ENCODE measurements at regions not wholly inside any gene's neighbourhood (a gene's known extent, or its start where the extent isn't known, plus 50 kb on each side); places are given as distances from the start of the nearest gene placed in this dataset.

DNA sequence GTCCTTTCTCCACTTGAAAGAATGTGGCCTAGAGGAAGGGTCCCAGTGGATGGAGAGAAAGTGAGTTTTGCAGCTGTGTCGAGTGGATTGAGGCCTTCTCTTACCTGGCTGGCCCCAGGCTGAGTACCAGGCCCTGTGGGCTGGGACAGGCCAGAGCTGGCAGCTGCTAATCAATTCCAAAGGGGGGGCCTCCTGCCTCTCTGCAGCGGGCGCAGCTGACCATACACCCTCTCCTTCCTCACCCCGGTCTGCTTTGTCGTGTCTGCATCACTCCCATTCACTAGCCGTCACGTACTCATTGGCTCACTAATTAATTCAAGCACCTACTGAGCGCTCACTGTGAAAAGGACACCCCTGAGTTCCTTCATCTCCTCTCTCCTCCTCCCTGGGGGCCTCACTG lies 58.4 kb upstream of the PITX1 start:
- Histone ChIP-seq H3K27ac (no peak overlapping the region), H3K9me3 (replicated peaks in 1 of 11) (peaks cover 0 to 13% (median 0%) of the 10 kb centered on the region in 11 experiments; a peak in 1 of 22 replicates), H3K4me2 (no peak overlapping the region), H4K20me1 (no peaks in the 10 kb centered on the region), H3K36me3 (no peaks in the 10 kb centered on the region), H3K9ac (no peak overlapping the region), H3K4me3 (no peak overlapping the region), H3K4me1 (no peaks in the 10 kb centered on the region), H3K27me3 (no peaks in the 10 kb centered on the region)
- no peak for TF ChIP-seq Cebpa-rat (IDR thresholded peaks at IDR 0.05)

DNA sequence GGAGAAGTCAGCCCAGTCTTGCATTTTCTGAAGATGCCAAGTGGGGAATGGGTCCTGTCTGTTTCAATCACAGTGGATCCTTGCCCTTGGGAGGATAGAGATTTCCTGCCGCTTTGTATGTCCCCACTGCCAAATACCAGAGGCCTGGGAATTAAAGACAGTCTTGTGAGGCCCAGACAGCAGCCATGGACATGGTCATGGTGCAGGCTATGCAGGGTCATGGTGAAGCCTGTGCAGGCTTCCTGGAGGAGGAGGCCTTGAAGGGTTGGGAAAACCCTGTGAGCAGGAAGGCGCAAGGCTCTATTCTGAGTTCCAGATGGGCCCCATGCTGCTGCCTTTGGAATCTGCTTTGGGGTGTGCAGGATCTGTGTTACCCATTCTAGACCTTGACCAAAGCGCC lies 57.3 kb upstream of the PITX1 start:
- Histone ChIP-seq H4K20me1 (no peaks in the 10 kb centered on the region), H3K9me3 (replicated peaks in 1 of 11) (peaks cover 0 to 13% (median 0%) of the 10 kb centered on the region in 11 experiments; a peak in 1 of 22 replicates), H3K27me3 (no peaks in the 10 kb centered on the region), H3K36me3 (no peaks in the 10 kb centered on the region), H3K9ac (no peak overlapping the region), H3K4me1 (no peaks in the 10 kb centered on the region), H3K4me2 (no peak overlapping the region), H3K27ac (no peak overlapping the region), H3K4me3 (no peak overlapping the region)
- no peak for TF ChIP-seq Cebpa-rat (IDR thresholded peaks at IDR 0.05)

DNA sequence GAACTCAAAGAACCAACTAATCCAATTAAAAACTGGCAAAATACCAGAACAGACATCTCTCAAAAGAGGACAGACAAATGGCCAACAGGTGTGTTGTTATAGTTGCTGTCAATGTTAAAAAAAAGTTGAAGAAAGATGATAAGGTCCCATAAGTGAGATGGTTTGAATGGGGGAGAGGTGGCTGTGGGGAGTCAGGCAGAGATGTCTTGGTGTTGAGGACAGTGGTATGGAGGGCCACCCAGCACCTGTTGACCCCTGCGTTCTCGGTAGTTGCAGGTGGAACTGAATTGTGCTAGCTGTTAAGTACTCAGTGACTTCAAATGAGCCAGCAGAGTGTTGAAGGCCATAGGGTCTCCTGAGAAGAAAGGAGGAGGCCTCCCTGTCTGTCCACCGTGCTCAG lies 55.9 kb upstream of the PITX1 start:
- Histone ChIP-seq H3K27ac (no peak overlapping the region), H3K36me3 (no peaks in the 10 kb centered on the region), H3K4me2 (no peak overlapping the region), H4K20me1 (no peaks in the 10 kb centered on the region), H3K27me3 (no peaks in the 10 kb centered on the region), H3K9me3 (replicated peaks in 1 of 11) (peaks cover 0 to 13% (median 0%) of the 10 kb centered on the region in 11 experiments; a peak in 1 of 22 replicates), H3K4me1 (no peaks in the 10 kb centered on the region), H3K9ac (no peak overlapping the region), H3K4me3 (no peak overlapping the region)
- no peak for TF ChIP-seq Cebpa-rat (IDR thresholded peaks at IDR 0.05)

DNA sequence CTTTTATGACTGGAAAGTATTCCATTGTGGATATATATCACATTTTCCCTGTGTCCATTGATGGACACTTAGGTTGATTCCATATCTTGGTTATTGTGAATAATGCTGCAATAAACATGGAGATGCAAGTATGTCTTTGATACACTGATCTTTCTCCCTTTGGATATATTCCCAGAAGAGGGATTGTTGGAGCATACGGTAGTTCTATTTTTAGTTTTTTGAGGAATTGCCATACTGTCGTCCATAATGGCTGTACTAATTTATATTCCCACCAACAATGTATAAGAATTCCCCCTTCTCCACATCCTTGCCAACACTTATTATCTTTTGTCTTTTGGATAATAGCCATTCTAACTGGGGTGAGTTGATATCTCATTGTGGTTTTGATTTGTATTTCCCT lies 54.9 kb upstream of the PITX1 start:
- no peaks in the 10 kb centered on the region for H4K20me1 ChIP-seq
- no peak overlapping the region for H3K4me2 ChIP-seq
- H3K9me3 ChIP-seq (replicated peaks in 1 of 11), result peaks cover 0 to 13% (median 0%) of the 10 kb centered on the region in 11 experiments; a peak in 3 of 22 replicates

DNA sequence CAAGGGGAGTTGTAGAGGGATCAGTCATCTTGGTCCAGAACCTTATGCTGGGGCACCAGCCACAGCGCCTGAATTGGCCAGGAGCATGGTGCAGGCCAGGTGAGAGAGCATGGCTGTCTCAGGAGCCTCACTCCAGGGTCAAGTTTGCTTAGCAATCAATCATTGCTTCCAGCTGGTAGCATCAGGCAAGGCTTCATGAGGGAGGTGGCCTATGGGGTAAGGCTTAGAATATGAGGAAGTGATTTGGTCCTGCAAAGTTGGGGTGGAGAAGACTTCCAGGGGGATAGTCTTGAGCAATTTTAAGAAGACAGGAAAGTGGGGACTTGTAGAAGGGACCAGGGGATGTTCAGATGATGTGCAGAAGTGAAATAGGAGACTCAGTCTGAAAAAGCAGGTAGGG lies 53.9 kb upstream of the PITX1 start:
- no peak for TF ChIP-seq Cebpa-rat (IDR thresholded peaks at IDR 0.05)
- H3K4me1 ChIP-seq, result no peaks in the 10 kb centered on the region
- H3K27ac ChIP-seq, result no peak overlapping the region
- H3K9ac ChIP-seq, result no peak overlapping the region
- no peak overlapping the region for H3K4me2 ChIP-seq
- H3K27me3 ChIP-seq, result no peaks in the 10 kb centered on the region
- H3K9me3 ChIP-seq (replicated peaks in 1 of 11), result peaks cover 0 to 13% (median 3%) of the 10 kb centered on the region in 11 experiments; a peak in 5 of 22 replicates
- H4K20me1 ChIP-seq, result no peaks in the 10 kb centered on the region
- no peak overlapping the region for H3K4me3 ChIP-seq
- H3K36me3 ChIP-seq, result no peaks in the 10 kb centered on the region

More for the DNA sequence above, 54.9 kb upstream of the PITX1 start:
- no peaks in the 10 kb centered on the region for H3K36me3 ChIP-seq
- H3K9ac ChIP-seq, result no peak overlapping the region
- TF ChIP-seq Cebpa-rat (IDR thresholded peaks at IDR 0.05), result no peak
- H3K27me3 ChIP-seq, result no peaks in the 10 kb centered on the region
- H3K4me1 ChIP-seq, result no peaks in the 10 kb centered on the region
- H3K27ac ChIP-seq, result no peak overlapping the region
- no peak overlapping the region for H3K4me3 ChIP-seq

DNA sequence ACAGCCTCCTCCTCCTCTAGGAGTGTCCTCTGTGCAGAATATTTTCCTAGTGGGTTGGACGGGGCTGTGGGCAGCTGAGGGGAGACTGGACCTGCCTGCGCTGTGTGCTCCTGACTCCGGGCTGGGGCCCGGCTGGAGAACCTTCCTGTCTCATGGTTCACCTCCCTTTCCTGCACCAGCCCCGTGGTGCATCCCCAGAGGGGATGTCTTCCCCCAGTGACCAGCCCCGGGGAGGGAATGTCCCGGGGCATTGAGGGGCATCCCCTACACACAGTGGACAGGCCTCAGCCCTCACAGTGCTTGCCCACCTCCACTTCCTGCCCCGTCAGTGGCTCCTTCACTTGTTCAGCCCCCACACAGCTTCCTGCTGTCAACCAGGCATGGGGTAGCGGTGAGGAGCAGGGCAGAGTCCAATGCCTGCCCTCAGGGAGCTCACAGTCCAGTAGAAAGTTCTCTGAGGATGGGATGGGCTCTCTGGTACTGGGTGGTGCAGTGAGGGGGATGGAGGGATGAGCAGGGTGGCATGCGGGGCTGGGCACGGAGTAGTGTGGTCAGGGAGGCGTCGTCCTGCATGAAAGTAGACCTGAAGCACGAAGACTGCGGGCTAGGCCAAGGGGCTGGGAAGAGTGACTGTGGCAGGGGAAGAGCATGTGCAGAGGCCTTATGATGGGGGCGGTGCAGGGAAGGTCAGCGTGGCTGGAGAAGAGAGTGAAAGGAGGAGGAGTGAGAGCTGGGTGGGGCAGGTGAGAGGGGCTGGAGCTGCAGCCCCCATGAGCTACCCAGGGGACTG lies 52.1 kb upstream of the PITX1 start:
- Histone ChIP-seq H3K4me1 (no peaks in the 10 kb centered on the region), H3K36me3 (no peaks in the 10 kb centered on the region), H3K4me3 (no peak overlapping the region), H3K9ac (no peak overlapping the region), H4K20me1 (no peaks in the 10 kb centered on the region), H3K9me3 (replicated peaks in 1 of 11) (peaks cover 14 to 28% (median 17%) of the 10 kb centered on the region in 11 experiments), H3K27ac (no peak overlapping the region), H3K4me2 (no peak overlapping the region), H3K27me3 (no peaks in the 10 kb centered on the region)
- no peak for TF ChIP-seq Cebpa-rat (IDR thresholded peaks at IDR 0.05)

DNA sequence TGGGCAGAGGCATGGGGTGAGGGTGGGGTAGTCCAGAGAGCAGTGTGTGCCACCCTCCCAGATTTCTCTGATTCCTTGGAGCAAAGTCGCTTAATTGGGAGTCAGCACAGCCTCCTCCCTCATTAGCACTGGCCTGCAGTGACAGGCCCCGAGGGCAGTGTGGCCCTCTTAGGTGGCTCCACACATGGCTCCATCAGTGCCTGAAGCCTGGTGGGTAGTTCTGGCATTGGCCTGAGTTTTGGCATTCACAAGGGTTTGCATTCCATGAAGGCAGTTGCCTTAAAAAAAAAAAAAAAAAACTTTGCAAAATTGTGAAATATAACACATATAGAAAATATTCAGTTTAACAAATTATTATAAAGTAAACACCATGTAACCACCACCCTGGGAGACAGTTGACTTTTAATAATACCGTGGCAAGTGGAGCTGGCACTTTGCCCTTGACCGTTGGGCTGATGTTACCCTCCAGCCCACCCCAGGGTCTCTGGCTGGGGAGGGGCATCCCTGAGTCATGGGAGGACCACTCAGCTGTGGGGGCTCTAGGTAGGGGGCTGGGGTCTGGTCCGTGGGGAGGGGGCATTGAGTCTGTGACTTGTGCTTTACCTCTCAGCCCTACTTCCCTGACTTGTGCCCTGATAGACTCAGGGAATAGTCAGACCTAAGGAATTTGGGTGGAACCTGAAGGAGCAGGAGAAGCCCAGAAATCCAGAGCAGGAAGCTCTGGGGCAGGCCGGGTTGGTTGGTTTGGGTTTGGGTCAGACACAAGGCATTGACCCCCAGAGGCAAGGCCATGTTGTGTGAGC lies 51.3 kb upstream of the PITX1 start:
- Histone ChIP-seq H3K27ac (no peak overlapping the region), H4K20me1 (no peaks in the 10 kb centered on the region), H3K9me3 (replicated peaks in 1 of 11) (peaks cover 22 to 36% (median 24%) of the 10 kb centered on the region in 11 experiments), H3K4me2 (no peak overlapping the region), H3K27me3 (no peaks in the 10 kb centered on the region), H3K9ac (no peak overlapping the region), H3K4me1 (no peaks in the 10 kb centered on the region), H3K4me3 (no peak overlapping the region), H3K36me3 (no peaks in the 10 kb centered on the region)
- TF ChIP-seq Cebpa-rat (IDR thresholded peaks at IDR 0.05), result no peak
